ENCODE measurements at regions not wholly inside any gene's neighbourhood (a gene's known extent, or its start where the extent isn't known, plus 50 kb on each side); places are given as distances from the start of the nearest gene placed in this dataset.

- Mint-ChIP-seq H3K27ac (ENCODE audit: low read depth, unreplicated experiment) (peak overlapping the region; percentile 77), H3K9me3 (ENCODE audit: unreplicated experiment) (no peaks in the 10 kb centered on the region), H3K36me3 (ENCODE audit: insufficient read depth, unreplicated experiment) (no peaks in the 10 kb centered on the region), H3K4me3 (ENCODE audit: unreplicated experiment) (peak overlapping the region; percentile 61), H3K4me1 (ENCODE audit: insufficient read depth, unreplicated experiment) (peaks cover 38% of the 10 kb centered on the region), H3K27me3 (ENCODE audit: insufficient read depth, unreplicated experiment) (no peaks in the 10 kb centered on the region)
- intact Hi-C loops (cut with micrococcal nuclease) = no loop called here
- peak; percentile 26 for DNase-seq (ENCODE audit: unreplicated experiment)
- ChIA-PET POLR2A (interaction anchor here (0.7 to 1.3 kb wide), 6 partner anchors 15 to 1481 kb away, joined by 3 to 5 read pairs (median 3); partner anchors contain the start of gene CITED2), CTCF (no interaction called here)
- no TSS peak for BruUV-seq (replicated peaks)
- TF ChIP-seq CTCF (IDR thresholded peaks at IDR 0.05; ENCODE audit: unreplicated experiment) = no peak
These were observed 1277.2 kb upstream of the GJE1 start for GRCh38 chr6:140855520-140855919.

GRCh38 chr6:140854318-140854717 lies 1278.4 kb upstream of the GJE1 start:
- intact Hi-C loops (cut with micrococcal nuclease) = no loop called here
- Mint-ChIP-seq H3K4me3 (ENCODE audit: unreplicated experiment) (no peak overlapping the region), H3K36me3 (ENCODE audit: insufficient read depth, unreplicated experiment) (no peaks in the 10 kb centered on the region), H3K4me1 (ENCODE audit: insufficient read depth, unreplicated experiment) (peaks cover 38% of the 10 kb centered on the region), H3K27me3 (ENCODE audit: insufficient read depth, unreplicated experiment) (no peaks in the 10 kb centered on the region), H3K27ac (ENCODE audit: low read depth, unreplicated experiment) (peak overlapping the region; percentile 68), H3K9me3 (ENCODE audit: unreplicated experiment) (no peaks in the 10 kb centered on the region)
- CTCF ChIA-PET = interaction anchor here (0.6 to 1.2 kb wide), 3 partner anchors 36 to 1484 kb away, joined by 3 to 5 read pairs (median 4); no protein-coding TSS in a partner anchor
- no peak for DNase-seq (ENCODE audit: unreplicated experiment)
- POLR2A ChIA-PET = no interaction called here
- no TSS peak for BruUV-seq (replicated peaks)
- TF ChIP-seq CTCF (IDR thresholded peaks at IDR 0.05; ENCODE audit: unreplicated experiment) = no peak

GRCh38 chr6:140850438-140850837 lies 1282.3 kb upstream of the GJE1 start:
- Mint-ChIP-seq H3K4me3 (ENCODE audit: unreplicated experiment) (no peak overlapping the region), H3K4me1 (ENCODE audit: insufficient read depth, unreplicated experiment) (peaks cover 22% of the 10 kb centered on the region), H3K27ac (ENCODE audit: low read depth, unreplicated experiment) (peak overlapping the region; percentile 49), H3K27me3 (ENCODE audit: insufficient read depth, unreplicated experiment) (no peaks in the 10 kb centered on the region), H3K9me3 (ENCODE audit: unreplicated experiment) (no peaks in the 10 kb centered on the region), H3K36me3 (ENCODE audit: insufficient read depth, unreplicated experiment) (no peaks in the 10 kb centered on the region)
- intact Hi-C loops (cut with micrococcal nuclease) = no loop called here
- no peak for TF ChIP-seq CTCF (IDR thresholded peaks at IDR 0.05; ENCODE audit: unreplicated experiment)
- CTCF ChIA-PET = no interaction called here
- DNase-seq (ENCODE audit: unreplicated experiment) = no peak
- no TSS peak for BruUV-seq (replicated peaks)
- POLR2A ChIA-PET = interaction anchor here (0.7 to 1.3 kb wide), 2 partner anchors 8 to 120 kb away, joined by 3 to 7 read pairs; no protein-coding TSS in a partner anchor

GRCh38 chr6:140849456-140849855 lies 1283.3 kb upstream of the GJE1 start:
- BruUV-seq (replicated peaks) = no TSS peak
- CTCF ChIA-PET = interaction anchor here (0.7 kb wide), 1 partner anchor 9 kb away, joined by 4 read pairs; no protein-coding TSS in a partner anchor

More at GRCh38 chr6:140849456-140849855, 1283.3 kb upstream of the GJE1 start:
- intact Hi-C loops (cut with micrococcal nuclease) = no loop called here
- no peak for TF ChIP-seq CTCF (IDR thresholded peaks at IDR 0.05; ENCODE audit: unreplicated experiment)
- Mint-ChIP-seq H3K27me3 (ENCODE audit: insufficient read depth, unreplicated experiment) (no peaks in the 10 kb centered on the region), H3K27ac (ENCODE audit: low read depth, unreplicated experiment) (no peak overlapping the region), H3K4me3 (ENCODE audit: unreplicated experiment) (no peak overlapping the region), H3K36me3 (ENCODE audit: insufficient read depth, unreplicated experiment) (peaks cover 5% of the 10 kb centered on the region), H3K9me3 (ENCODE audit: unreplicated experiment) (no peaks in the 10 kb centered on the region), H3K4me1 (ENCODE audit: insufficient read depth, unreplicated experiment) (peaks cover 24% of the 10 kb centered on the region)
- POLR2A ChIA-PET = interaction anchor here (0.5 to 1.3 kb wide), 2 partner anchors 9 to 442 kb away, joined by 3 to 7 read pairs; no protein-coding TSS in a partner anchor
- DNase-seq (ENCODE audit: unreplicated experiment) = peak; percentile 29

Data from MCF 10A (cell line).